ENCODE measurements at regions not wholly inside any gene's neighbourhood (a gene's known extent, or its start where the extent isn't known, plus 50 kb on each side); places are given as distances from the start of the nearest gene placed in this dataset.

GRCh38 chr5:176151281-176151680 is 86.9 kb upstream of the SIMC1 start:
- H3K4me3 ChIP-seq (ENCODE audit: low read depth, low read length): no peak overlapping the region
- no peak for DNase-seq (ENCODE audit: low read depth)
- no peak for TF ChIP-seq CTCF (conservative IDR thresholded peaks at IDR 0.05; ENCODE audit: low read depth, low read length)

- no peak for TF ChIP-seq CTCF (conservative IDR thresholded peaks at IDR 0.05; ENCODE audit: low read depth, low read length)
- H3K4me3 ChIP-seq (ENCODE audit: low read depth, low read length): no peak overlapping the region
- DNase-seq (ENCODE audit: low read depth): no peak
These were observed 85.9 kb upstream of the SIMC1 start for GRCh38 chr5:176152191-176152929.

- TF ChIP-seq CTCF (conservative IDR thresholded peaks at IDR 0.05; ENCODE audit: low read depth, low read length): no peak
- no peak overlapping the region for H3K4me3 ChIP-seq (ENCODE audit: low read depth, low read length)
- DNase-seq (ENCODE audit: low read depth): no peak
These were observed 85.3 kb upstream of the SIMC1 start for GRCh38 chr5:176152930-176153311.

GRCh38 chr5:176153741-176154140 is 84.5 kb upstream of the SIMC1 start:
- no peak for DNase-seq (ENCODE audit: low read depth)

DNA sequence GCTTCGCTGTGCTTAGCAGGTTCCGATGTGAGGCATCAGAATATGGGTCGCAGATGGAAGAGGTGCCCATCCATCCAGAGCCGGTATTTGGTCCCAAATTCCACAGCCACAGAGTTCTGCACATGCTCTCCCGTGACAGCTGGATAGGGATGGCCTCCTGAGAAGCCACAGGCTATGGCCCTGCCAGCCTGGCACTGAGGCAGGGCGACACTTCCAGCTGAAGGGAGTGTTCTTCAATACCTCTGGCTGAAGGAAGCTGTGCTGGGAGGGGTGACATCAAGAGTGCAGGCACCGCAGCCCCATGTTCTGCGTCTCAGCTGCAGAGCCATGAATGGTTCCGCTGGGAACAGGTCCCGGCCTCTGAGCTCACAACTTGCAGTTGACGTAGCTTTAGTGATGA is 83.4 kb upstream of the SIMC1 start:
- TF ChIP-seq CTCF (conservative IDR thresholded peaks at IDR 0.05; ENCODE audit: low read depth, low read length): no peak
- no peak for DNase-seq (ENCODE audit: low read depth)
- H3K4me3 ChIP-seq (ENCODE audit: low read depth, low read length): no peak overlapping the region

More at GRCh38 chr5:176153741-176154140, 84.5 kb upstream of the SIMC1 start:
- H3K4me3 ChIP-seq (ENCODE audit: low read depth, low read length): no peak overlapping the region
- no peak for TF ChIP-seq CTCF (conservative IDR thresholded peaks at IDR 0.05; ENCODE audit: low read depth, low read length)

DNA sequence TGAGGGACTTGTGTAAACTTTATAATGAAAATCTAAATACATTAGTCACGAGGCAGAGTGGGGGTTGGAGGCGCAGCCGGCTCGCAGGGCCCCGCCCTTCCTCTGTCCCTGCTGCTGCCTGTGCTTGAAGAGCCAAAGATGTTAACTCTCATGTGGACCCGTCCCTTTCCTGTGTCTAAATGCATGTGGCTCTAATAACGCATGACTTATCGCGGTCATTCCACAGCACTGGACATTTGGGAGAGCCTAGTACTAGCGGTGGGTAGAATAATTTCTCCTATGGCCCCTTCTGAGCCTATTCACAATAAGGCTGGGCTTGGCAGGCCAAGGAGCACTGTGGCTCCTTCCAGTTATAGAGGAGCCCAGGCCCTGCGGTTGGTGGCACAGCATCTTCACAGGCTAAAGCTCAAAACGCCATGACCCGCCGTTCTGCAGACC is 82.3 kb upstream of the SIMC1 start:
- DNase-seq (ENCODE audit: low read depth): no peak
- TF ChIP-seq CTCF (conservative IDR thresholded peaks at IDR 0.05; ENCODE audit: low read depth, low read length): no peak

DNA sequence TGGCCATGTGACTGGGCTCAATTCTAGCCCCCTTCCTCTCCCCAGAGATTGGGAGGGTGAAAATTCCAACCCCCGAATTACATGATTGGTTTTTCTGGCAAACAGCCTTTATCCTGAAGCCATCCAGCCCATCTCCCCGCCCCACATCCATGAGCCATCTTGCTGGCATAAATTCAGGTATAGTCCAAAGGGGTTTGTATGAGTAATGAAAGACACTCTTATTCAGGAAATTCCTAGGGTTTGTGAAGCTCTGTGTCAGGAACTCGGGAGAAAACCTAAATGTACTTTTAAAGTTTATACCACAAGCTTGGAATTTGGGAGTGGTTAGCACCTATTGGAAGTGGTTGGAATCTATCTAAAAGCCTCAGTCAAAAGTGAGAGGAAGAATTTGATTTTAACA is 80.6 kb upstream of the SIMC1 start:
- TF ChIP-seq CTCF (conservative IDR thresholded peaks at IDR 0.05; ENCODE audit: low read depth, low read length): no peak
- DNase-seq (ENCODE audit: low read depth): no peak
- no peak overlapping the region for H3K4me3 ChIP-seq (ENCODE audit: low read depth, low read length)

More for the DNA sequence above, 82.3 kb upstream of the SIMC1 start:
- H3K4me3 ChIP-seq (ENCODE audit: low read depth, low read length): no peak overlapping the region

Measured in epithelial cell of proximal tubule (primary cell).